H1 (cell line): ENCODE measurements at regions not wholly inside any gene's neighbourhood (a gene's known extent, or its start where the extent isn't known, plus 50 kb on each side); places are given as distances from the start of the nearest gene placed in this dataset.

Source experiments
- CTCF ChIA-PET: fragments of 300-600 bp; sonication (Branson Sonifier 250); formaldehyde crosslinking; loops from one replicate; lab custom pipeline; 2021; ENCODE audit not compliant: partially characterized antibody; lab: Charles Lee
- POLR2A ChIA-PET: fragments of 300-600 bp; sonication (Branson Sonifier 250); formaldehyde crosslinking; loops from one replicate; lab custom pipeline; 2021; ENCODE audit warnings: inconsistent platforms; ENCODE audit not compliant: partially characterized antibody; lab: Charles Lee
- DNase-seq, 2 experiments: peaks; one replicate each; pipeline versions ENCODE4 v3.0.0 to v3.0.0-alpha.2; 2010 to 2022; ENCODE audit warnings: low spot score in 2 of 2, low read depth in 1 of 2, mixed read lengths in 1 of 2
- FAIRE-seq: peaks from 2 replicates; lab custom pipeline; 2011; peaks lifted over from hg19 to GRCh38; lab: Jason Lieb, UNC
- H2AFZ ChIP-seq: 2 replicates; pipeline ENCODE4 v1.8.1; 2012; ENCODE audit warnings: low read length, inconsistent platforms
- H2AK5ac ChIP-seq: 2 replicates; pipeline ENCODE4 v1.6.1; 2013; ENCODE audit warnings: low read depth, low read length
- H2BK120ac ChIP-seq: replicated peaks from 2 replicates; pipeline ENCODE3; 2013; ENCODE audit warnings: low read depth, low read length, inconsistent platforms
- H2BK12ac ChIP-seq: 2 replicates; pipeline ENCODE4 v1.6.1; 2013; ENCODE audit warnings: low read depth, low read length
- H2BK15ac ChIP-seq: 2 replicates; pipeline ENCODE4 v1.6.1; 2013; ENCODE audit warnings: low read length
- H2BK20ac ChIP-seq: 2 replicates; pipeline ENCODE4 v1.6.1; 2013; ENCODE audit warnings: low read length
- H2BK5ac ChIP-seq: 2 replicates; pipeline ENCODE4 v1.6.1; 2013; ENCODE audit warnings: low read depth, low read length
- H3K14ac ChIP-seq: 2 replicates; pipeline ENCODE4 v1.6.1; 2013; ENCODE audit warnings: inconsistent platforms; ENCODE audit not compliant: insufficient read length
- H3K18ac ChIP-seq: 2 replicates; pipeline ENCODE4 v1.6.1; 2013; ENCODE audit warnings: low read length; ENCODE audit errors: extremely low read depth
- H3K23ac ChIP-seq: 2 replicates; pipeline ENCODE4 v1.6.1; 2013; ENCODE audit warnings: inconsistent platforms; ENCODE audit not compliant: insufficient read length
- H3K23me2 ChIP-seq: 2 replicates; pipeline ENCODE4 v1.6.1; 2013; ENCODE audit warnings: low read depth, low read length
- H3K27ac ChIP-seq: 2 replicates; pipeline ENCODE4 v1.6.1; 2011; ENCODE audit warnings: low read depth, low read length, inconsistent platforms
- H3K27me3 ChIP-seq, 4 experiments: replicated peaks in 1 of 4; 1 replicate in 1 of 4; 2 replicates in 3 of 4; pipeline versions ENCODE4 v1.6.1 to v1.8.1; 2011 to 2013; ENCODE audit warnings: low read length in 3 of 4, mild to moderate bottlenecking in 3 of 4, inconsistent platforms in 2 of 4, mixed read lengths in 2 of 4, moderate library complexity in 1 of 4; ENCODE audit not compliant: control insufficient read depth in 3 of 4, insufficient read depth in 3 of 4; ENCODE audit errors: extremely low read depth in 1 of 4
- H3K36me3 ChIP-seq, 4 experiments: 2 replicates each; pipeline versions ENCODE4 v1.6.1 to v1.8.1; 2011 to 2013; ENCODE audit warnings: mild to moderate bottlenecking in 4 of 4, low read length in 3 of 4, moderate library complexity in 2 of 4, control low read depth in 1 of 4, inconsistent platforms in 1 of 4; ENCODE audit not compliant: insufficient read depth in 4 of 4, control insufficient read depth in 2 of 4
- H3K4ac ChIP-seq: replicated peaks from 2 replicates; pipeline ENCODE3; 2013; ENCODE audit warnings: low read length, low read depth, mixed read lengths, inconsistent platforms; ENCODE audit not compliant: insufficient read length
- H3K4me1 ChIP-seq, 4 experiments: replicated peaks in 1 of 4; 1 replicate in 1 of 4; 2 replicates in 3 of 4; pipeline versions ENCODE4 v1.6.1 to v1.8.1; 2011 to 2013; ENCODE audit warnings: low read length in 3 of 4, inconsistent platforms in 2 of 4, mixed read lengths in 1 of 4; ENCODE audit not compliant: insufficient read depth in 4 of 4, control insufficient read depth in 3 of 4
- H3K4me2 ChIP-seq, 2 experiments: 2 replicates each; pipeline versions ENCODE4 v1.6.1 to v1.8.1; 2011 to 2013; ENCODE audit warnings: low read depth in 2 of 2, low read length in 2 of 2, control low read depth in 1 of 2, inconsistent platforms in 1 of 2, mild to moderate bottlenecking in 1 of 2; ENCODE audit not compliant: insufficient read depth in 1 of 2
- H3K4me3 ChIP-seq, 4 experiments: fragments of 200-600, 300-600 bp in 1 of 4; sonication (generic), shearing (Covaris generic), sonication (Bioruptor Twin) in 1 of 4; 2 replicates each; pipeline versions ENCODE4 v1.5.1 to v1.8.1; 2011 to 2016; ENCODE audit warnings: low read length in 4 of 4, low read depth in 3 of 4, control low read depth in 2 of 4, inconsistent platforms in 2 of 4, mild to moderate bottlenecking in 2 of 4, mixed read lengths in 1 of 4, moderate library complexity in 1 of 4; ENCODE audit not compliant: insufficient read depth in 2 of 4; ENCODE audit errors: extremely low read depth in 1 of 4
- H3K56ac ChIP-seq: replicated peaks from 2 replicates; pipeline ENCODE3; 2013; ENCODE audit warnings: low read depth, mild to moderate bottlenecking, mixed read lengths, low read length, inconsistent platforms; ENCODE audit not compliant: insufficient read length
- H3K79me1 ChIP-seq: 2 replicates; pipeline ENCODE4 v1.6.1; 2013; ENCODE audit warnings: low read depth, low read length, control low read depth
- H3K79me2 ChIP-seq, 2 experiments: 2 replicates each; pipeline versions ENCODE4 v1.6.1 to v1.8.1; 2012 to 2013; ENCODE audit warnings: low read length in 2 of 2, mild to moderate bottlenecking in 2 of 2, inconsistent platforms in 1 of 2; ENCODE audit not compliant: insufficient read depth in 2 of 2, control insufficient read depth in 1 of 2
- H3K9ac ChIP-seq, 4 experiments: replicated peaks in 1 of 4; 1 replicate in 1 of 4; 2 replicates in 3 of 4; pipeline versions ENCODE4 v1.6.1 to v1.8.1; 2011 to 2013; ENCODE audit warnings: low read depth in 3 of 4, low read length in 3 of 4, control low read depth in 2 of 4, mild to moderate bottlenecking in 2 of 4, moderate library complexity in 2 of 4, inconsistent platforms in 1 of 4; ENCODE audit errors: extremely low read depth in 1 of 4
- H3K9me3 ChIP-seq, 2 experiments: 2 replicates each; pipeline versions ENCODE4 v1.6.1 to v1.8.1; 2012 to 2013; ENCODE audit warnings: mild to moderate bottlenecking in 2 of 2, moderate library complexity in 2 of 2, control low read depth in 1 of 2, inconsistent platforms in 1 of 2, low read depth in 1 of 2, low read length in 1 of 2, mixed read lengths in 1 of 2; ENCODE audit not compliant: insufficient read depth in 2 of 2
- H4K20me1 ChIP-seq, 2 experiments: replicated peaks in 1 of 2; 2 replicates each; pipeline versions ENCODE3 to v1.8.1; 2011 to 2013; ENCODE audit warnings: inconsistent platforms in 2 of 2, low read length in 2 of 2, mild to moderate bottlenecking in 1 of 2; ENCODE audit not compliant: insufficient read depth in 2 of 2, control insufficient read depth in 1 of 2
- H4K5ac ChIP-seq: 2 replicates; pipeline ENCODE4 v1.6.1; 2013; ENCODE audit warnings: low read length, low read depth, mixed read lengths, inconsistent platforms; ENCODE audit not compliant: insufficient read length
- H4K8ac ChIP-seq: 2 replicates; pipeline ENCODE4 v1.8.0; 2013; ENCODE audit warnings: mild to moderate bottlenecking, moderate library complexity, low read length, inconsistent platforms; ENCODE audit not compliant: insufficient read depth; ENCODE audit errors: extremely low read depth
- H4K91ac ChIP-seq: replicated peaks from 2 replicates; pipeline ENCODE3; 2013; ENCODE audit warnings: low read length, mixed read lengths, inconsistent platforms; ENCODE audit not compliant: insufficient read length
- ASH2L ChIP-seq: fragments of 200-600, 300-600 bp; sonication (generic); IDR thresholded peaks from one replicate; pipeline ENCODE4 v1.7.1; 2017; ENCODE audit warnings: low read length
- ATF3 ChIP-seq: IDR thresholded peaks from 2 replicates; pipeline ENCODE4 v1.6.1; 2011; ENCODE audit warnings: low read depth, mild to moderate bottlenecking, low read length; ENCODE audit not compliant: insufficient read depth
- CBX8 ChIP-seq: fragments of 300-800, 300-1000 bp; sonication (generic); IDR thresholded peaks from 2 replicates; pipeline ENCODE4 v1.7.1; 2016; ENCODE audit warnings: low read depth, low read length, borderline replicate concordance
- CHD1 ChIP-seq: IDR thresholded peaks from 2 replicates; pipeline ENCODE4 v1.6.1; 2012; ENCODE audit warnings: low read depth, low read length, improper control_type of control experiment
- E2F6 ChIP-seq: IDR thresholded peaks from 2 replicates; pipeline ENCODE4 v1.6.1; 2012; ENCODE audit warnings: inconsistent platforms
- EGR1 ChIP-seq: IDR thresholded peaks from 2 replicates; pipeline ENCODE4 v1.6.1; 2011; ENCODE audit warnings: low read depth, low read length, borderline replicate concordance
- EP300 ChIP-seq, 2 experiments: IDR thresholded peaks; 1 replicate in 1 of 2; 2 replicates in 1 of 2; pipeline ENCODE4 v1.6.1; 2011 to 2012; ENCODE audit warnings: low read depth in 2 of 2, low read length in 2 of 2, mild to moderate bottlenecking in 2 of 2, borderline replicate concordance in 1 of 2, inconsistent platforms in 1 of 2, moderate library complexity in 1 of 2
- MAX ChIP-seq: IDR thresholded peaks from 2 replicates; pipeline ENCODE4 v1.6.1; 2012; ENCODE audit warnings: inconsistent platforms
- TCF12 ChIP-seq: IDR thresholded peaks from 2 replicates; pipeline ENCODE4 v1.6.1; 2011; ENCODE audit warnings: low read depth, mild to moderate bottlenecking, low read length
- WGBS, 2 experiments: shearing (Covaris generic) in 1 of 2; methylation state at CpG; one replicate each; pipeline versions ENCODE4 v1.1.6 to v1.1.7; 2013 to 2015; ENCODE audit warnings: low lambda C conversion rate in 2 of 2, mixed read lengths in 2 of 2, inconsistent platforms in 1 of 2, low coverage in 1 of 2, missing lambda C conversion rate in 1 of 2; ENCODE audit not compliant: insufficient replicate concordance in 2 of 2, insufficient coverage in 1 of 2, insufficient read length in 1 of 2; ENCODE audit errors: extremely low coverage in 1 of 2, missing lambda C conversion rate in 1 of 2; 5-methylcytosine and 5-hydroxymethylcytosine counted together

GRCh38 chr12:132430838-132431774 lies 58.8 kb upstream of the FBRSL1 start:
- Histone ChIP-seq H3K18ac (no peak overlapping the region; the same call in 1 of the 2 replicates), H3K36me3 (no peaks in the 10 kb centered on the region; a peak in 3 of 8 replicates), H3K9ac (no peak overlapping the region), H3K4me1 (peaks cover 0 to 36% (median 22%) of the 10 kb centered on the region in 4 experiments; a peak in 6 of 7 replicates), H3K23me2 (no peaks in the 10 kb centered on the region), H2AK5ac (no peak overlapping the region), H3K4me3 (peak overlapping the region in 1 of 4 experiments; percentile 9; a peak in 1 of 8 replicates), H2BK12ac (no peak overlapping the region), H4K91ac (no peak overlapping the region), H2BK20ac (no peak overlapping the region), H3K79me1 (no peaks in the 10 kb centered on the region), H3K27ac (no peak overlapping the region), H3K4ac (no peak overlapping the region), H3K4me2 (peak overlapping the region; percentile 35 to 51; a peak in 2 of 4 replicates), H3K79me2 (no peaks in the 10 kb centered on the region), H2AFZ (no peak overlapping the region), H3K23ac (no peak overlapping the region), H2BK5ac (no peak overlapping the region), H2BK120ac (no peak overlapping the region), H2BK15ac (no peak overlapping the region), H4K5ac (no peak overlapping the region), H4K8ac (peak overlapping the region; percentile 38; the same call in 1 of the 2 replicates), H3K27me3 (peaks cover 13 to 63% (median 56%) of the 10 kb centered on the region in 4 experiments), H3K14ac (no peak overlapping the region), H3K9me3 (peaks cover 9 to 18% of the 10 kb centered on the region in 2 experiments; a peak in 3 of 4 replicates), H3K56ac (no peak overlapping the region), H4K20me1 (peaks cover 0 to 8% of the 10 kb centered on the region in 2 experiments)
- WGBS, 2 experiments: 69% methylated on average over 35 of the region's 39 CpGs; no CpG with 5 or more reads in 1 of the 2 experiments
- TF ChIP-seq TCF12 (no peak), EGR1 (no peak), EP300 (IDR thresholded peaks at IDR 0.05; ENCODE audit: borderline replicate concordance in 1 of 2, low read depth in 2 of 2, low read length in 2 of 2) (no peak), MAX (peak; percentile 76), ATF3 (no peak), E2F6 (peak; percentile 71), ASH2L (no peak), CHD1 (no peak), CBX8 (no peak)
- POLR2A ChIA-PET: interaction anchor here (0.6 to 1.6 kb wide), 4 partner anchors 43 to 151 kb away, joined by 3 read pairs; no protein-coding TSS in a partner anchor
- DNase-seq (no peak), FAIRE-seq (no peak)
- CTCF ChIA-PET: interaction anchor here (0.7 to 5.8 kb wide), 9 partner anchors 15 to 207 kb away, joined by 3 to 43 read pairs (median 4); no protein-coding TSS in a partner anchor
